GM20000 (cell line): ENCODE measurements at regions not wholly inside any gene's neighbourhood (a gene's known extent, or its start where the extent isn't known, plus 50 kb on each side); places are given as distances from the start of the nearest gene placed in this dataset.

Source experiments
- DNase-seq: peaks from one replicate; pipeline ENCODE4 v3.0.0; 2012; ENCODE audit warnings: low spot score
- TF ChIP-seq, protein P1 (sequence below): IDR thresholded peaks from 2 replicates; pipeline ENCODE4 v1.5.1; 2012; ENCODE audit warnings: mild to moderate bottlenecking, control low read depth; ENCODE audit errors: extremely low read depth, missing control alignments

DNA sequence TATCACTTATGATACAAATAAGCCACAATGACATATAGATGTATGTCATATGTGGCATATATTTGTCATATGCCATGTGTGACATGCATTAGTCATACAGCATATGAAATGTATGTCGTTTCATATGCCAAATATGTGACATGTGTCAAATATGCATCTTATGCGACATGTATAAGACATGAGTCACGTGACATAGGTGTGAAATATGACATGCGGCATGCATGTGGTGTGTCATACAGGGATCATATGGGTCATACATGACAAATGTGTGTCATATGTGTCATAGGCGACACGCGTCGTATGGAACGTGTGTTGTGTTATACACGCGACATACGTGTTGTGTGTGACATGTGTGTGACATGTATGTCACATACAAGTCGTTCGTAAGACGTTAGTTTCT is 2154.0 kb upstream of the PIK3C3 start:
- TF ChIP-seq, protein P1, sequence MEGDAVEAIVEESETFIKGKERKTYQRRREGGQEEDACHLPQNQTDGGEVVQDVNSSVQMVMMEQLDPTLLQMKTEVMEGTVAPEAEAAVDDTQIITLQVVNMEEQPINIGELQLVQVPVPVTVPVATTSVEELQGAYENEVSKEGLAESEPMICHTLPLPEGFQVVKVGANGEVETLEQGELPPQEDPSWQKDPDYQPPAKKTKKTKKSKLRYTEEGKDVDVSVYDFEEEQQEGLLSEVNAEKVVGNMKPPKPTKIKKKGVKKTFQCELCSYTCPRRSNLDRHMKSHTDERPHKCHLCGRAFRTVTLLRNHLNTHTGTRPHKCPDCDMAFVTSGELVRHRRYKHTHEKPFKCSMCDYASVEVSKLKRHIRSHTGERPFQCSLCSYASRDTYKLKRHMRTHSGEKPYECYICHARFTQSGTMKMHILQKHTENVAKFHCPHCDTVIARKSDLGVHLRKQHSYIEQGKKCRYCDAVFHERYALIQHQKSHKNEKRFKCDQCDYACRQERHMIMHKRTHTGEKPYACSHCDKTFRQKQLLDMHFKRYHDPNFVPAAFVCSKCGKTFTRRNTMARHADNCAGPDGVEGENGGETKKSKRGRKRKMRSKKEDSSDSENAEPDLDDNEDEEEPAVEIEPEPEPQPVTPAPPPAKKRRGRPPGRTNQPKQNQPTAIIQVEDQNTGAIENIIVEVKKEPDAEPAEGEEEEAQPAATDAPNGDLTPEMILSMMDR, result no peak
- DNase-seq, result no peak

DNA sequence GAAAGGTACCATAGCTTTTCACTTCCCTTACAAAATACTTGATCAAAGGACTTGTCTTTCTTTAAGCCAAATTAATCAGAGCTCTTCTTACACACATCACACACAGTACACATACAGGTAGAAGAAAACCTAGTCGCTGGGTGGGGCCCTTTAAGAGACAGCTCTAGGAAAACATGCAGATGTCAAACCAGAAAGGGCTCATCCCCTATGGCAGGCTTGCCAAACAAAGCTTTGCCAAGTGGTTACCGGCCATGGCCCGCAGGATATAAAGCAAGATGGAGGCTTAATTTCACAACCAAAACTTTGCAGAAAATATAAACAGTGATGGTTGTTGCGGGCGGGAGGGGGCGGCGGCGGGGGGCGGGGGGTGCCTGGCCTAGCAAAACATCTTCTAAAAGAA is 2156.0 kb upstream of the PIK3C3 start:
- no peak for DNase-seq

DNA sequence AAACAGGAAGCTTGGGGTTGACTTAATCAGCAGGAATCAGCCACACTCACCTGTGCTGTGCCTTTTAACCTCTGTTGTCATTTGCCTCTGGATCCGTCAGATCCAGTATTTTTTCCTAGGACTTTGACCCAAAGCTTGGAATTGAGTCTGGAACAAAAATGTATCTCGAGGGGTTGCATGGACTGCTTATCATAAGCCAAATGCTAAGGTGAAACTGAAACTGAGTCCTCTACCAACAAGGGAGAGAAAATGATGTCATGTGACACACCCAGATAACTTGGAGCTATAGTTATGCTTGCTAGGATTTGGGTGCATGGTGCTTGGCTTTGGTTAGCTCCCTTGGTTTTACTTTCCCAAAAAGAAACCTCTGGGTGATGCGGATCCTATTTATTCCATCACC is 2158.6 kb upstream of the PIK3C3 start:
- DNase-seq, result no peak

More for the DNA sequence above, 2156.0 kb upstream of the PIK3C3 start:
- TF ChIP-seq, protein P1, result no peak

DNA sequence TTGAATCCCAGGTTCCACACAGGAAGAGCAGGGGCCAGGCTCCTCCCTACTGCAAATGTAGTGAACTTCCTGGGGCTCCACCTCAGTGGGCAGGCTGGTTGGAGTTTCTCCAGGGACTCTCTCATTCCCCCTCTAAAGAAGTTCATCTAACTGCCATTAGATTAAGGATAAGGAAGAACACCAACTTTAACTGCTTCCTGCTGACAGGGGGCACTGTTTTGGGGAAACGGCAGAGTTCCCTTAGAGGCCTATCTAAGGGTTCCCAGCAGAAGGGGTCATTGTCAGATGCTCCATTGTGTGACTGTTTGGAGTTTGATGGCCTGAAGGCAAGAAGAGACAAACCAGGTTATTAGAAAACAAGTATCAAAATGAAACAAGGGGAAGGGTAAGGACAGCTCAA is 2159.7 kb upstream of the PIK3C3 start:
- no peak for DNase-seq
- TF ChIP-seq, protein P1, result no peak

More for the DNA sequence above, 2158.6 kb upstream of the PIK3C3 start:
- TF ChIP-seq, protein P1, result no peak

DNA sequence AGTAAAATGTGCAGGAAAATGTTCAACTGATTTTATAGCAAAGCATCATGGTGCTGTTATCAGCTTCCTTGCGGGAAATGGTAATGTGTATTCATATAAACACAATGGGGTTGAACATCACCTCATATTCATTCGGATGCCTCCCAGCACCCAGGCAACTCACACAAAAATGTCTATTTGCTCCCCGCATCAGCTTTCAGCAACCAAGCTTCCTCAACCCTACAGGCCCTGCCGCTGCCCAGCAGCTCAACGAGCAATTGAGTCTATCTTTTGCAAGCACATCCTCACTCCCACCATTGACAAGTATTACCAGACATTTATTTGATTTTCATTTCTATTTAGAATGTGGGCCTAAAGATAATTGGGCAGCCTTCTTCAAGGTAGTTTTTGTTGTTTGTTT is 2161.4 kb upstream of the PIK3C3 start:
- DNase-seq, result no peak
- TF ChIP-seq, protein P1, result no peak

DNA sequence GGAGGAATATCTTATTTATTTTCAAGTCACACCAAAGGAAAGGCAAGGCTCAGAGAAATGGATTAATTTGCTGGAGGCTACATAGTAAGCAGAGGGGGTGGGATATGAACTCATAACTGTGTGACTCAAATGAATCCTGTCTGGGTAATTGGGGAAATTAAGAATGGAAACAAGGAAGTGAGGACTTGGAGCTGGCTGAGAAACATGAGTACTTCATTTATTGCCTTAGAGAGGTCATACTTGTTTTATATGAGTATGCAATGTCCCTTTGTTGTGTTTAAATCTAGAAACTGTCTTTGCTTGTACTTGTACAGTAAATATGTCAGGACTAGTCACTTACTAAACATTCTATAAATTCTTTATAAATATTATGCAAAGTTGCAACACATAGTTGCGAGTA is 2166.7 kb upstream of the PIK3C3 start:
- TF ChIP-seq, protein P1, result no peak
- no peak for DNase-seq

DNA sequence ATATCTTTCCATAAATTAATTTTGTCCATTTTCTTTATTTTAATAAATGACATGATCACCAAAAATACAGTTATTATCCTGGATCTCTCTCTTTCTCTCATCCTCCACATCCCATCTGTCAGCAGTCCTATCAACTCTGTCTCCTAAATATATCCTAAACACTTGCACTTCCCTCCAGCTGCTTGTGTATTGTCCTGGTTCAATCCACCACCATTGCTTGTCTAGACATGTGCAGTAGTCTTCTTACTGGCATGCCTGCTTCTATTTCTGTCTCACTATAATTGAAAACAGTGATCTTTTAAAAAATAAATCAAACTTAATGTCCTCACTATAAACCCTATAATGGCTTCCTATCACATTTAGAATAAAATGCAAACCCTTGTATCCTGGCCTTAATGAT is 2168.6 kb upstream of the PIK3C3 start:
- TF ChIP-seq, protein P1, result no peak
- DNase-seq, result no peak
